T-helper 17 cell (primary cell): ENCODE measurements at regions not wholly inside any gene's neighbourhood (a gene's known extent, or its start where the extent isn't known, plus 50 kb on each side); places are given as distances from the start of the nearest gene placed in this dataset.

Experiments used
- ATAC-seq: fragments of 150-1000 bp; cut with Tn5 transposase; 2 replicates; pipeline ENCODE4 v1.10.0; 2021; ENCODE audit warnings: mild to moderate bottlenecking, moderate library complexity
- DNase-seq, 3 donors: peaks; one replicate each; pipeline versions ENCODE4 v3.0.0 to v3.0.0-alpha.2; 2020 to 2021
- H3K9me3 ChIP-seq: one replicate; pipeline ENCODE4 v1.7.0; 2013; ENCODE audit warnings: low read length, mild to moderate bottlenecking; ENCODE audit not compliant: control insufficient read depth, poor library complexity, severe bottlenecking
- H3K27ac Mint-ChIP-seq: one replicate; pipeline ENCODE4 v1.8.0; 2022; ENCODE audit warnings: mild to moderate bottlenecking, moderate library complexity, mixed read lengths
- H3K27me3 Mint-ChIP-seq: one replicate; pipeline ENCODE4 v1.8.0; 2022; ENCODE audit warnings: mixed read lengths
- H3K36me3 Mint-ChIP-seq: one replicate; pipeline ENCODE4 v1.8.0; 2022; ENCODE audit warnings: low read depth, mixed read lengths
- H3K4me1 Mint-ChIP-seq: one replicate; pipeline ENCODE4 v1.8.0; 2022; ENCODE audit warnings: mild to moderate bottlenecking, mixed read lengths
- H3K4me3 Mint-ChIP-seq: one replicate; pipeline ENCODE4 v1.8.0; 2022; ENCODE audit warnings: mild to moderate bottlenecking, moderate library complexity, mixed read lengths

DNA sequence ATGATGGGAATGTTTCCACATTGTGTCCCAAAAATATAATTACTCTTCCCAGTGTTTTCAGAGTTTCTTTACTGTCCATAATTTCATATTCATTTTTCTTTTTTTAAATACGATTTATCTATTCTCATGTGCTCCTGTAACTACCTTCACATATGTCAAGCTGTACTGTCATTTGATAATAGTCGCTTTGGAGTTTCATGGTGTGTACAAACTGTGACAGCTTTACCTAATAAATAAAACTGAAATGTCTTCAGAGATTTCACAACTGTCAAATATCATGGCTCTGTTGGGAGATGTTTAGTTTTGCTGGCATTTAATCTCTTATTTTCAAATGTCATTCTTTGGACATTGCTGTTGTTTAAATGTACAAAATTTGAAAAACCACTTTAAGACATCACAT lies 450.2 kb downstream of the TLL1 start:
- Mint-ChIP-seq H3K27ac (no peak overlapping the region), H3K4me3 (no peak overlapping the region), H3K27me3 (no peaks in the 10 kb centered on the region), H3K4me1 (no peaks in the 10 kb centered on the region), H3K36me3 (no peaks in the 10 kb centered on the region)
- ATAC-seq = no peak
- DNase-seq = no peak
- H3K9me3 ChIP-seq = no peaks in the 10 kb centered on the region

DNA sequence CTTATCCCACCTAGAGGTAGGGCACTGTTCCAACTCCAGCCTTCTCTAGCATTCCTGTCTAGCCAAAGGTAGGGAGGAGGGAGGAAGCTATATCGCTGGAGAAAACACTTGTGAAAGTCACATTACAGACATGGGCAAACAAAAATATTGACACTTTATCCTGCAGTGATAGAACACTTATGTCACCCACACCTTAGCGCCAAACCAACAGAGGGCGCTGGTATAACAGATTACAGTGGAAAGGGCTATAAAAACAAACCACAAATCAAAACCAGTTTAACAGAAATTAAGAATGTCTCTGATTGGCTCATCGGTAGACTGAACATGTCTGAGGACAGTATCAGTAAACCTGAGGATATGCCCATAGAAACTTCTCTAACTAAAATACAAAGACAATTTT lies 451.3 kb downstream of the TLL1 start:
- no peak overlapping the region for H3K4me3 Mint-ChIP-seq
- no peak overlapping the region for H3K27ac Mint-ChIP-seq
- DNase-seq (no peak), ATAC-seq (no peak)
- no peaks in the 10 kb centered on the region for H3K36me3 Mint-ChIP-seq
- no peaks in the 10 kb centered on the region for H3K9me3 ChIP-seq
- H3K4me1 Mint-ChIP-seq = no peaks in the 10 kb centered on the region
- no peaks in the 10 kb centered on the region for H3K27me3 Mint-ChIP-seq

DNA sequence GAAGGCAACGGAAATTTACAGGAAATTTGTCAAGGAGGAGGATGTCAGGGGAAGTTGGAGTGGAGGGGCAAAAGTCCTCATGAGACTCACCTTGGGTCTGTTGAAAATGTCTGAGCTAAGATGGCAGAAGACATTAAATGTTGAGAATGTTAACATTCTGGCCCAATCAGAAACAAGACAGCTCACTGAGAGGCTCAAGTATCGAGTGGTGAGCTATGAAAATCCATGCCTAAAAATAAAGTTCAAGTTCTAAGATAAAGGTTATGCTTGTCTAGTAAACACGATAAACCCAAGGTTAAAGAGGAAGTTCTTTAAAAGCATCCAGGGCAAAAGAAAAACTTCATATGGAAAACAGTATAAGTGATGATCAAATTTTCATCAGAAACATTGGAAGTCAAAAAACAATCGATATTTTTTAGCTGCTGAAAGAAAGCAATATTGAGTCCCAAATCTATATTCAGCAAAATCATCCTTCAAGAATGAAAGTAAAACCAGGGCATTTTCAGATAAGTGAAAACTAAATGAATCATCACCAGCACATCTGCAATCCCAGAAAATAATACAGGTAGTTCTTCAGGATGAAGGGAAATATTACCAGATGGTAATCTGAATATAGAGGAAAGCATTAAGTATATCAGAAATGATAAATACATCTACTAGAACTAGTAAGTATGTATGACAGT lies 462.4 kb downstream of the TLL1 start:
- DNase-seq (no peak), ATAC-seq (no peak)
- H3K36me3 Mint-ChIP-seq = no peaks in the 10 kb centered on the region
- no peaks in the 10 kb centered on the region for H3K9me3 ChIP-seq
- no peaks in the 10 kb centered on the region for H3K4me1 Mint-ChIP-seq
- H3K27ac Mint-ChIP-seq = no peak overlapping the region
- H3K27me3 Mint-ChIP-seq = no peaks in the 10 kb centered on the region
- no peak overlapping the region for H3K4me3 Mint-ChIP-seq

DNA sequence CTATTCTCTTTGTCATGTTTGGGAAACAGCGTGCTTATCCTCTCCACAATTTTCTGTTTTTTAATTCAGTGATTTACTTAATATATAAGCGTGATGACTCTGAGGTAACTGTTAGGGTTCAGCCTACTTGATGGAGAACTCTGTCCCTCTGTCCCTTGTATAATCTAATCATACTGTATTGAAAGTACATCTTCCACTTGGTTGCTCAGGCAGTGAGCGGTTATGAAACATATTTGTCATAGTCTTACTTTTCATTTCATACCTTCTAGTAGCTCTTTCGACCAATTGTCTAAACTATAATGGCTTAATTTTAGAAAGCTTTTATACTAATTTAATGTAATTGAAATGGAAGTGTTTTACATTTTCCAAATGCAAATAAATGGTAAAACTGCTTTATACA lies 469.0 kb downstream of the TLL1 start:
- Mint-ChIP-seq H3K4me3 (no peak overlapping the region), H3K36me3 (no peaks in the 10 kb centered on the region), H3K27me3 (no peaks in the 10 kb centered on the region), H3K27ac (no peak overlapping the region), H3K4me1 (no peaks in the 10 kb centered on the region)
- DNase-seq = no peak
- no peak for ATAC-seq
- H3K9me3 ChIP-seq = no peaks in the 10 kb centered on the region

GRCh38 chr4:166363198-166363597 lies 490.2 kb downstream of the TLL1 start:
- Mint-ChIP-seq H3K4me3 (no peak overlapping the region), H3K4me1 (no peaks in the 10 kb centered on the region)

GRCh38 chr4:166366012-166366411 lies 493.0 kb downstream of the TLL1 start:
- ATAC-seq (no peak), DNase-seq (no peak)
- H3K27ac Mint-ChIP-seq = no peak overlapping the region
- H3K4me1 Mint-ChIP-seq = no peaks in the 10 kb centered on the region
- no peaks in the 10 kb centered on the region for H3K9me3 ChIP-seq
- H3K36me3 Mint-ChIP-seq = no peaks in the 10 kb centered on the region
- no peak overlapping the region for H3K4me3 Mint-ChIP-seq
- no peaks in the 10 kb centered on the region for H3K27me3 Mint-ChIP-seq

More at GRCh38 chr4:166363198-166363597, 490.2 kb downstream of the TLL1 start:
- no peak for DNase-seq
- no peaks in the 10 kb centered on the region for H3K9me3 ChIP-seq
- no peak overlapping the region for H3K27ac Mint-ChIP-seq
- ATAC-seq = no peak
- H3K36me3 Mint-ChIP-seq = no peaks in the 10 kb centered on the region
- no peaks in the 10 kb centered on the region for H3K27me3 Mint-ChIP-seq

GRCh38 chr4:166377578-166377977 lies 504.5 kb downstream of the TLL1 start:
- DNase-seq (no peak), ATAC-seq (no peak)
- no peak overlapping the region for H3K27ac Mint-ChIP-seq
- H3K4me3 Mint-ChIP-seq = no peak overlapping the region
- H3K4me1 Mint-ChIP-seq = no peaks in the 10 kb centered on the region
- no peaks in the 10 kb centered on the region for H3K27me3 Mint-ChIP-seq
- no peaks in the 10 kb centered on the region for H3K9me3 ChIP-seq
- no peaks in the 10 kb centered on the region for H3K36me3 Mint-ChIP-seq

GRCh38 chr4:166386491-166387360 lies 513.7 kb downstream of the TLL1 start:
- Mint-ChIP-seq H3K36me3 (no peaks in the 10 kb centered on the region), H3K4me3 (no peak overlapping the region), H3K27me3 (no peaks in the 10 kb centered on the region), H3K27ac (no peak overlapping the region), H3K4me1 (no peaks in the 10 kb centered on the region)
- ATAC-seq (no peak), DNase-seq (no peak)
- no peaks in the 10 kb centered on the region for H3K9me3 ChIP-seq

DNA sequence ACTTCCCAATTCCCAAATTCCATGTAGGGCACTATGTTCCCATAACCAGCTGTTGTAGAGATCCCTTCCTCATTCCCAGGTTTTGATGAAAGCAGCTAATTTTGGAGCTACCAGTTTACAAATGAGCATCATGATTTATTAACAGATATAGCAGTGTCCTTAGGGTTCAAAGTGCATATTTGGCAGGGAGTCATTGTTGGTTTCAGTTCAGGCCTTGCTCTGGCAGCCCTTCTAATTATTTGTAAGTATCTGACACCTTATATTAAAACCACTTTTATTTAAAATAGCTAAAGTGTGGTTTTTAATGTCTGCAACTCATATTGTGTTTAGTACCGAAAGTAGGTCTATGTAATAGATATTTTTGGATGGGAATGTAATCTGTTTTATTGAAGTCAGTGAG lies 518.5 kb downstream of the TLL1 start:
- DNase-seq (no peak), ATAC-seq (no peak)
- H3K36me3 Mint-ChIP-seq = no peaks in the 10 kb centered on the region
- no peak overlapping the region for H3K27ac Mint-ChIP-seq
- no peaks in the 10 kb centered on the region for H3K27me3 Mint-ChIP-seq
- H3K4me1 Mint-ChIP-seq = no peaks in the 10 kb centered on the region
- no peaks in the 10 kb centered on the region for H3K9me3 ChIP-seq
- no peak overlapping the region for H3K4me3 Mint-ChIP-seq

DNA sequence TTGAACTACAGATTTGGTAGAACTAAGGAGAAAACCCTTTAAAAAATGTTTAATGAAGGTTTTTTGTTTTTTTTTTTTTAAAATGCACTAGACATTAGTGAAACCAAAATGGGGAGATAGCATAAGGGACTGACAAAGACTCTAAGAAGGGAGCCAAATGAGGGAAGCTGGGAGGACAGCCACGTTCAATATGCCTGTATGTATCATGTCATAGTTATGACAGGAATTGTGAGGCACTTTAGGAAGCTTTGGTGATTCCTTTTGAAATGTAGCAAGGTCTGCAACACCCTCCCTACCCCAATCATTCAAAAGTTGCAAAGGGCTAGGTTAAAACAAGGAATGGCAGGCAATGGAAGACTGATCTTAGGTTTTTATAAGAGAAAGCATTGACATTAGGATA lies 526.0 kb downstream of the TLL1 start:
- H3K27ac Mint-ChIP-seq = no peak overlapping the region

GRCh38 chr4:166400270-166400894 lies 527.3 kb downstream of the TLL1 start:
- Mint-ChIP-seq H3K27me3 (no peaks in the 10 kb centered on the region), H3K36me3 (no peaks in the 10 kb centered on the region), H3K4me3 (no peak overlapping the region), H3K27ac (no peak overlapping the region), H3K4me1 (no peaks in the 10 kb centered on the region)
- no peak for DNase-seq
- no peaks in the 10 kb centered on the region for H3K9me3 ChIP-seq
- no peak for ATAC-seq

More for the DNA sequence above, 526.0 kb downstream of the TLL1 start:
- DNase-seq (no peak), ATAC-seq (no peak)
- Mint-ChIP-seq H3K36me3 (no peaks in the 10 kb centered on the region), H3K4me3 (no peak overlapping the region), H3K4me1 (no peaks in the 10 kb centered on the region), H3K27me3 (no peaks in the 10 kb centered on the region)
- no peaks in the 10 kb centered on the region for H3K9me3 ChIP-seq

DNA sequence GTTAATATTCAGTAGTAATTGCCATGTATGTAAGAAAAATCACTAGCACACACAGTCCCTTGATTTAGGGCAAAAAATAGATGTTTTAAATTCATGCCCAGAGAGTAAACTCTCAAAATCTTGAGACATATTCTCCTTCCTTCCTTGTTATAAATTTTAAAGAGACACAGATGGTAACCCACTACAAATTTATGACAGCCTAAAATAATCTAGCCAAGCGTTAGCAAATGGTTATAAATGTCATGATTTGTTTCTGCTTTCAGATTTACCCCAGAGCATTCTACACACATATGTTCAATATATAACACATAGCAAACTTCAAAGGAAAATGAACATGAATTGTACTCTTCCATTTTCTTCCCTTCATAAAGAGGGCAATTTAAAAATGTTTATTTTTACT lies 540.3 kb downstream of the TLL1 start:
- H3K27me3 Mint-ChIP-seq = no peaks in the 10 kb centered on the region
- H3K4me1 Mint-ChIP-seq = no peaks in the 10 kb centered on the region
- H3K27ac Mint-ChIP-seq = no peak overlapping the region
- no peak overlapping the region for H3K4me3 Mint-ChIP-seq
- H3K36me3 Mint-ChIP-seq = no peaks in the 10 kb centered on the region
- ATAC-seq = no peak
- no peaks in the 10 kb centered on the region for H3K9me3 ChIP-seq
- no peak for DNase-seq

- no peak for DNase-seq
- H3K9me3 ChIP-seq = peaks cover 3% of the 10 kb centered on the region
- Mint-ChIP-seq H3K36me3 (no peaks in the 10 kb centered on the region), H3K27ac (no peak overlapping the region), H3K27me3 (no peaks in the 10 kb centered on the region), H3K4me3 (no peak overlapping the region), H3K4me1 (no peaks in the 10 kb centered on the region)
- ATAC-seq = no peak
These were observed 541.4 kb downstream of the TLL1 start for GRCh38 chr4:166414431-166414830.
